ENCODE measurements at regions not wholly inside any gene's neighbourhood (a gene's known extent, or its start where the extent isn't known, plus 50 kb on each side); places are given as distances from the start of the nearest gene placed in this dataset.

DNA sequence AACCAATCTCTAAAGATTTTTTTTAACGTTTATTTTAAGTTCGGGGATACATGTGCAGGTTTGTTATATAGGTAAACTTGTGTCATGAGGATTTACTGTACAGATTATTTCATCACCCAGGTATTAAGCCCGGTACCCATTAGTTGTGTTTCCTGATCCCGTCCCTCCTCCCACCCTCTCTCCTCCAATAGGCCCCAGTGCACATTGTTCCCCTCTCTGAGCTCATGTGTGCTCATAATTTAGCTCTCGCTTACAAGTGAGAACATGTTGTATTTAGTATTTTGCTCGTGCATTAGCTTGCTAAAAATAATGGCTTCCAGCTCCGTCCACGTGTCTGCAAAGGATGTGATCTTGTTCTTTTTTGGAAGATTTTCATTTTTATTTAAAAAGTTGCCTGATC lies 2309.4 kb upstream of the AGA start:
- Histone ChIP-seq H4K20me1 (ENCODE audit: insufficient read depth) (no peaks in the 10 kb centered on the region), H3K27ac (no peak overlapping the region), H3K4me1 (ENCODE audit: low read depth, poor library complexity, severe bottlenecking) (no peaks in the 10 kb centered on the region), H3K79me2 (ENCODE audit: insufficient read depth, low read depth) (no peaks in the 10 kb centered on the region), H2AFZ (ENCODE audit: low read depth) (no peak overlapping the region), H3K36me3 (ENCODE audit: insufficient read depth) (no peaks in the 10 kb centered on the region), H3K27me3 (ENCODE audit: insufficient read depth, low read depth) (no peaks in the 10 kb centered on the region), H3K4me2 (no peak overlapping the region), H3K9ac (no peak overlapping the region), H3K4me3 (IDR thresholded peaks at IDR 0.05; ENCODE audit: insufficient read depth, low read depth, low read length) (no peak overlapping the region)
- no peak for TF ChIP-seq CTCF (conservative IDR thresholded peaks at IDR 0.05; ENCODE audit: low read depth, low read length)

DNA sequence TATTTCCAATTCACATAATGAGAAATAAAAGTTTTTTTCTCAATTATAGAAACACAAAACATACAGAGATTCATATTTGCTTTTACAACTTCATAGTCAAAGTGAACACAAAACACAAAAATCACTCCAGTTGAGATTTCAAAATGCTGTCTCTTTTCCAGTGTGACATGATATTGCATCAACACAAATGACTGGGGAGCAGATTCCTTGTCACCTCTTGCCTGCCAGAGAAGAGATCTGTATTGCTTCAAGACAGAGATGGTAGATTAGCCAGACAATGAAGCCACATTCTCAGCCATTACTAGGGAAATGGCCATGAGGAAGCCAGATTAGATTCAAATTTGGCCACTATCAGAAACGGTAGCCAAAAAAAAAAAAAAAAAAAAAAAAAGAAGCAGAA lies 2313.1 kb upstream of the AGA start:
- Histone ChIP-seq H4K20me1 (ENCODE audit: insufficient read depth) (no peaks in the 10 kb centered on the region), H3K4me1 (ENCODE audit: low read depth, poor library complexity, severe bottlenecking) (no peaks in the 10 kb centered on the region), H2AFZ (ENCODE audit: low read depth) (no peak overlapping the region), H3K36me3 (ENCODE audit: insufficient read depth) (no peaks in the 10 kb centered on the region), H3K27me3 (ENCODE audit: insufficient read depth, low read depth) (no peaks in the 10 kb centered on the region), H3K79me2 (ENCODE audit: insufficient read depth, low read depth) (no peaks in the 10 kb centered on the region), H3K4me3 (IDR thresholded peaks at IDR 0.05; ENCODE audit: insufficient read depth, low read depth, low read length) (no peak overlapping the region), H3K27ac (no peak overlapping the region), H3K9ac (no peak overlapping the region), H3K4me2 (no peak overlapping the region)
- TF ChIP-seq CTCF (conservative IDR thresholded peaks at IDR 0.05; ENCODE audit: low read depth, low read length), result no peak

DNA sequence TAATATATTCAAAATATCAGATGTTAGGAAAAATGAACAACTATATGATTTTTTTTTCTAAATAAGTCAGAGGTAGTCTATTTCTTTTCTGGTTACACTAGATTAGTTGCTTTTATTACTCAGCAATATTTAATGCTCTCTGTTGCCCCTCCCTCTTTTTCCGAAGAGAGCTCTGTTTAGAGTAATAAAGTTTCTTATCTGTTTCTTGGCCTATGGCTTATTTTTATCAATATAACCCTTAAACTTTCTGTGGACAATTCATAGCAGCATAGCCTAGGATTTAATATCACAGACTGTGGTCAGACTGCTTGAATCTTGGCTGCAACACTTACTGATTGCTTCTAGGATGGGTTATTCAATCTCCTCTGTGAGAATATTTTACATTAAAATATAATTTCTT lies 2315.4 kb upstream of the AGA start:
- Histone ChIP-seq H3K4me1 (ENCODE audit: low read depth, poor library complexity, severe bottlenecking) (peaks cover 9% of the 10 kb centered on the region), H3K4me2 (no peak overlapping the region), H3K27ac (no peak overlapping the region), H2AFZ (ENCODE audit: low read depth) (no peak overlapping the region), H3K36me3 (ENCODE audit: insufficient read depth) (no peaks in the 10 kb centered on the region), H3K4me3 (IDR thresholded peaks at IDR 0.05; ENCODE audit: insufficient read depth, low read depth, low read length) (no peak overlapping the region), H3K79me2 (ENCODE audit: insufficient read depth, low read depth) (no peaks in the 10 kb centered on the region), H4K20me1 (ENCODE audit: insufficient read depth) (no peaks in the 10 kb centered on the region), H3K9ac (no peak overlapping the region), H3K27me3 (ENCODE audit: insufficient read depth, low read depth) (no peaks in the 10 kb centered on the region)
- TF ChIP-seq CTCF (conservative IDR thresholded peaks at IDR 0.05; ENCODE audit: low read depth, low read length), result no peak

- Histone ChIP-seq H4K20me1 (ENCODE audit: insufficient read depth) (no peaks in the 10 kb centered on the region), H2AFZ (ENCODE audit: low read depth) (peak overlapping the region; percentile 58), H3K4me2 (peak overlapping the region; percentile 55), H3K27ac (peak overlapping the region; percentile 9), H3K4me1 (ENCODE audit: low read depth, poor library complexity, severe bottlenecking) (peaks cover 21% of the 10 kb centered on the region), H3K27me3 (ENCODE audit: insufficient read depth, low read depth) (no peaks in the 10 kb centered on the region), H3K36me3 (ENCODE audit: insufficient read depth) (no peaks in the 10 kb centered on the region), H3K79me2 (ENCODE audit: insufficient read depth, low read depth) (no peaks in the 10 kb centered on the region), H3K9ac (no peak overlapping the region), H3K4me3 (IDR thresholded peaks at IDR 0.05; ENCODE audit: insufficient read depth, low read depth, low read length) (no peak overlapping the region)
- TF ChIP-seq CTCF (conservative IDR thresholded peaks at IDR 0.05; ENCODE audit: low read depth, low read length), result no peak
Observed at GRCh38 chr4:179762840-179763239, 2320.6 kb upstream of the AGA start.

DNA sequence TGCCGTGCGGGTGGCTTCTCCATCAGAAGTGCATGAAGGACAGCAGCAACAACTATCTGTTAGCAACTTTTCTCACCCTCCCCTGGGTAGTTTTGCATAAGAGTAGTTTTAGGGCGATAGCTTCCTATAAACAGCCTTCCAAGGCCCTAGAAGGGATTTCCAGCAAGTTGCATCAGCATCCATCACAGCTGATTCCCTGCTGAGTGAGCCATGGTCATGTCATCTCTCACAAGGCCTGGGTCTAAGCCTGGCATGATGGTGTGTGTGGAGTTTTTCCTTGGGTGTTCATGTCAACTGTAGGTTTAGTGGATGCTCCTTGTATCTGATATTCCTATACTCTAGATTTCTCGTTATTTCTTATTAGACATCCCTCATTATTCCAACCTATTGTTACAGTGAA lies 2324.7 kb upstream of the AGA start:
- Histone ChIP-seq H3K27ac (no peak overlapping the region), H3K9ac (no peak overlapping the region), H3K4me1 (ENCODE audit: low read depth, poor library complexity, severe bottlenecking) (peaks cover 17% of the 10 kb centered on the region), H4K20me1 (ENCODE audit: insufficient read depth) (no peaks in the 10 kb centered on the region), H3K4me2 (no peak overlapping the region), H3K79me2 (ENCODE audit: insufficient read depth, low read depth) (no peaks in the 10 kb centered on the region), H3K36me3 (ENCODE audit: insufficient read depth) (no peaks in the 10 kb centered on the region), H3K4me3 (IDR thresholded peaks at IDR 0.05; ENCODE audit: insufficient read depth, low read depth, low read length) (no peak overlapping the region), H3K27me3 (ENCODE audit: insufficient read depth, low read depth) (no peaks in the 10 kb centered on the region), H2AFZ (ENCODE audit: low read depth) (no peak overlapping the region)
- no peak for TF ChIP-seq CTCF (conservative IDR thresholded peaks at IDR 0.05; ENCODE audit: low read depth, low read length)

Measured in KMS-11 (cell line).